Chondrocyte (in vitro differentiated cells): ENCODE measurements at regions not wholly inside any gene's neighbourhood (a gene's known extent, or its start where the extent isn't known, plus 50 kb on each side); places are given as distances from the start of the nearest gene placed in this dataset.
A peak's percentile ranks its signal among the peaks of the same experiment; 100 is the strongest.

ENCODE experiments used
- DNase-seq: peaks from one replicate; pipeline ENCODE4 v3.0.0; 2021; ENCODE audit warnings: mixed read lengths, low spot score
- H3K27ac Mint-ChIP-seq: one replicate; pipeline ENCODE4 v1.8.0; 2021; ENCODE audit warnings: mild to moderate bottlenecking, moderate library complexity, mixed read lengths; ENCODE audit not compliant: unreplicated experiment
- H3K27me3 Mint-ChIP-seq: 2 replicates; pipeline ENCODE4 v1.8.0; 2021; ENCODE audit warnings: low read depth, mixed read lengths
- H3K36me3 Mint-ChIP-seq: 2 replicates; pipeline ENCODE4 v1.8.0; 2021; ENCODE audit warnings: low read depth, mixed read lengths
- H3K4me1 Mint-ChIP-seq: 2 replicates; pipeline ENCODE4 v1.8.0; 2021; ENCODE audit warnings: low read depth, mild to moderate bottlenecking, mixed read lengths
- H3K4me3 Mint-ChIP-seq: one replicate; pipeline ENCODE4 v1.8.0; 2021; ENCODE audit warnings: mild to moderate bottlenecking, moderate library complexity, mixed read lengths; ENCODE audit not compliant: unreplicated experiment
- H3K9me3 Mint-ChIP-seq: 2 replicates; pipeline ENCODE4 v1.8.0; 2021; ENCODE audit warnings: low read depth, mixed read lengths
- TF ChIP-seq, protein P1 (sequence below): fragments of 200-600 bp; sonication (generic); IDR thresholded peaks from 2 replicates; pipeline ENCODE4 v1.5.0; 2021; ENCODE audit warnings: antibody characterized with exemption, mild to moderate bottlenecking, moderate library complexity

DNA sequence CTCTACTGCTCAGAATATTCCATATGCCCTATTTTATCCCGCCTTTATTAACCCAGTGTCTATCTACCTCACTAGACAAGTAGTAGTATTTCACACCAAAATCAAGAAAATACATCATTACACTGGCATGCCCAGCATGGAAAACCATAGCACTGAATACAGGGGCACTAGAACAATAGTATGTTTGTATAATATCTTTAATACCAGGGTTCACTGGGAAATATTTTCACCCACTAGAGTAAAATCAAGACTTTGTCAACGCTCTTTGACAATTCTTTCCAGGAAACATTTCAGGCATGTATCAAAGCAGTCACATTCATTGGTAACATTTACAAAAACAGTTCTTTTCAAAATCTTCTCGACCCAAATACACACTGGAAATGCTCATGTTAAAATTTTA is 119.3 kb upstream of the BEND6 start:
- DNase-seq: no peak
- Mint-ChIP-seq H3K36me3 (no peaks in the 10 kb centered on the region), H3K27ac (no peak overlapping the region), H3K4me1 (peaks cover 59% of the 10 kb centered on the region), H3K9me3 (no peaks in the 10 kb centered on the region), H3K4me3 (no peak overlapping the region), H3K27me3 (no peaks in the 10 kb centered on the region)
- TF ChIP-seq, protein P1, sequence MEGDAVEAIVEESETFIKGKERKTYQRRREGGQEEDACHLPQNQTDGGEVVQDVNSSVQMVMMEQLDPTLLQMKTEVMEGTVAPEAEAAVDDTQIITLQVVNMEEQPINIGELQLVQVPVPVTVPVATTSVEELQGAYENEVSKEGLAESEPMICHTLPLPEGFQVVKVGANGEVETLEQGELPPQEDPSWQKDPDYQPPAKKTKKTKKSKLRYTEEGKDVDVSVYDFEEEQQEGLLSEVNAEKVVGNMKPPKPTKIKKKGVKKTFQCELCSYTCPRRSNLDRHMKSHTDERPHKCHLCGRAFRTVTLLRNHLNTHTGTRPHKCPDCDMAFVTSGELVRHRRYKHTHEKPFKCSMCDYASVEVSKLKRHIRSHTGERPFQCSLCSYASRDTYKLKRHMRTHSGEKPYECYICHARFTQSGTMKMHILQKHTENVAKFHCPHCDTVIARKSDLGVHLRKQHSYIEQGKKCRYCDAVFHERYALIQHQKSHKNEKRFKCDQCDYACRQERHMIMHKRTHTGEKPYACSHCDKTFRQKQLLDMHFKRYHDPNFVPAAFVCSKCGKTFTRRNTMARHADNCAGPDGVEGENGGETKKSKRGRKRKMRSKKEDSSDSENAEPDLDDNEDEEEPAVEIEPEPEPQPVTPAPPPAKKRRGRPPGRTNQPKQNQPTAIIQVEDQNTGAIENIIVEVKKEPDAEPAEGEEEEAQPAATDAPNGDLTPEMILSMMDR: no peak

DNA sequence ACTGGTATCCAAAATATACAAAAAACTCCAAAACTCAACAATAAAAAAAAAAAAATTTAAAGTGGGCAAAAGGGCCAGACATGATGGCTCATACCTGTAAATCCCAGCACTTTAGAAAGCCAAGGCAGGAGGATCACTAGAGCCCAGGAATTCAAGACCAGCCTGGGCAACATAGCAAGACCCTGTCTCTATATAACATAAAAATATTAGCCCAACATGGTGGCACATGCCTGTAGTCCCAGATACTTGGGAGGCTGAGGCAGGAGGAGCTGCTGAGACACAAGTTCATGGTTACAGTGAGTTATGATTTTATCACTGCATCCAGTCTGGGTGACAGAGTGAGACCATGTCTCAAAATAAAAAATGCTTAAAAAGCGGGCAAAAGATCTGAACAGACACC is 121.0 kb upstream of the BEND6 start:
- TF ChIP-seq, protein P1: no peak
- no peak for DNase-seq
- no peak overlapping the region for H3K4me3 Mint-ChIP-seq
- H3K9me3 Mint-ChIP-seq: no peaks in the 10 kb centered on the region
- no peaks in the 10 kb centered on the region for H3K36me3 Mint-ChIP-seq
- H3K4me1 Mint-ChIP-seq: peaks cover 47% of the 10 kb centered on the region
- H3K27me3 Mint-ChIP-seq: no peaks in the 10 kb centered on the region
- no peak overlapping the region for H3K27ac Mint-ChIP-seq

DNA sequence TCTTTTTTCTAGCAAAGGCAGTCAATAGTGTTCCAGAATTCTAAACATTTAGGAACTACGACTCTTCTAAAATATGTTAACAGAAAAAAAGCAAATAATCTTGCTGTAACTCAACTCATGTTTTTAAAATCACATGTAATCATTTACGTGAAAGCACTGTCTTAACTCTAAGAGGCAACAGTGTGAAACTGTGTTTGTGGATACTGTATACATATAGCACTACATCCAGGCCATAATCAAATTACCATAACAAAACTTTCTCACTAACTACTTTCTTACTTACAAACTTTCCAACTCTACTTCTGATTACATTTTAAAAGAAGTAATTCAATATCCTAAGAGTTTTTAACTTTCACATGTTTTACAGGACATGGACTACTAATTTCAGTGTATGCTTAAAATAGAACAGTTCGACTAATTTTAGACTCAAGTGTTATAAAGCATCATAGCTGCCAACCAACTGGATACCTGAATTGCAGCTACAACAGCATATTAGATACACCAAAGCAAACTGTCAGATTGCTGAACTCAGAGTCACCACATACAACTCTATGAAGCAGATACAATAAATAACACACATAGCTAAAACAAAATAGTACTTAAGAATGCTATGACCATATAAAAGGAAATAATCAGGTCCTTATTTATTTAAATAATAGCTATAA is 121.6 kb upstream of the BEND6 start:
- no peaks in the 10 kb centered on the region for H3K9me3 Mint-ChIP-seq
- DNase-seq: no peak
- no peaks in the 10 kb centered on the region for H3K27me3 Mint-ChIP-seq
- peaks cover 46% of the 10 kb centered on the region for H3K4me1 Mint-ChIP-seq
- no peaks in the 10 kb centered on the region for H3K36me3 Mint-ChIP-seq
- H3K4me3 Mint-ChIP-seq: no peak overlapping the region
- H3K27ac Mint-ChIP-seq: peak overlapping the region; percentile 28
- TF ChIP-seq, protein P1: no peak

DNA sequence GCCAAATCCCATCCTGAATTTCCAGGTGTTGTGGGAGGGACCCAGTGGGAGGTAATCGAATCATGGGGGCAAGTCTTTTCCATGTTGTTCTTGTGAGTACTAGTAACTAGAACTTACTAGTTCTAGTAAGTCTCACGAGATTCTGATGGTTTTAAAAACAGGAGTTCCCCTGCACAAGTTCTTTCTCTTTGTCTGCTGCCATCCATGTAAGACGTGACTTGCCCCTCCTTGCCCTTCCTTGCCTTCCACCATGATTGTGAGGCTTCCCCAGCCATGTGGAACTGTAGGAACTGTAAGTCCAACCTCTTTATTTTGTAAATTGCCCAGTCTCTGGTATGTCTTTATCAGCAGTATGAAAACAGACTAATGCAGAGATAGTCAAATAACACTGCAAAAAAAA is 122.7 kb upstream of the BEND6 start:
- DNase-seq: no peak
- no peak overlapping the region for H3K4me3 Mint-ChIP-seq
- TF ChIP-seq, protein P1: no peak
- H3K9me3 Mint-ChIP-seq: no peaks in the 10 kb centered on the region
- H3K27me3 Mint-ChIP-seq: no peaks in the 10 kb centered on the region
- no peaks in the 10 kb centered on the region for H3K36me3 Mint-ChIP-seq
- H3K4me1 Mint-ChIP-seq: peaks cover 45% of the 10 kb centered on the region
- H3K27ac Mint-ChIP-seq: no peak overlapping the region

DNA sequence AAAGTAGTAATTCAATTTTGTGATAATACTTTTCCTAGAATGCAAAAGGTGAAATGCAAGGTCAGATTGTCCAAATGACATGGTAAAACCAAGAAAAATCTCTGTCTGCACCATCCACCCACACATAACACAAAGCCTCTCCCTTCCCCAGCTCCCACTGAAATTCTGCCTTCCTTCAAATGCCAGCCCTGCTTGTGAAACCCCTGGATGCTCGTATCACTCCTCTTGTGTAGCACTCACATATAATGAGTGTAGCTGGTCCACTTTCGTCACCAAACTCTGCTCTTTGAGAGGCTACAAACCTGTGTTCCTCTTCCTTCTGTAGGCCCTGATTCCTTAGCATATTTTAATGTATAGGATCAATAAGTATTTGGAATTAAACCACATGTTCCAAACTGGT is 123.6 kb upstream of the BEND6 start:
- Mint-ChIP-seq H3K27ac (no peak overlapping the region), H3K9me3 (no peaks in the 10 kb centered on the region), H3K4me1 (peaks cover 44% of the 10 kb centered on the region), H3K36me3 (no peaks in the 10 kb centered on the region), H3K27me3 (no peaks in the 10 kb centered on the region), H3K4me3 (no peak overlapping the region)
- TF ChIP-seq, protein P1: no peak
- no peak for DNase-seq
